H1 (cell line): ENCODE measurements at regions not wholly inside any gene's neighbourhood (a gene's known extent, or its start where the extent isn't known, plus 50 kb on each side); places are given as distances from the start of the nearest gene placed in this dataset.

Experiments used
- RFX5 ChIP-seq: IDR thresholded peaks from 2 replicates; pipeline ENCODE4 v1.6.1; 2011; ENCODE audit warnings: low read depth, low read length, improper control_type of control experiment, borderline replicate concordance
- SIN3A ChIP-seq, 2 experiments: IDR thresholded peaks in 1 of 2; conservative IDR thresholded peaks in 1 of 2; 2 replicates each; pipeline ENCODE4 v1.6.1; 2011 to 2012; ENCODE audit warnings: low read length in 2 of 2, improper control_type of control experiment in 1 of 2, low read depth in 1 of 2, mild to moderate bottlenecking in 1 of 2

GRCh38 chr3:164537485-164537884, 540.8 kb downstream of the SI start (continued):
- TF ChIP-seq RFX5 (no peak), SIN3A (conservative IDR thresholded peaks at IDR 0.05 in 1 of 2, IDR thresholded peaks at IDR 0.05 in 1 of 2; ENCODE audit: low read depth in 1 of 2, low read length in 2 of 2) (no peak)
